ENCODE measurements at regions not wholly inside any gene's neighbourhood (a gene's known extent, or its start where the extent isn't known, plus 50 kb on each side); places are given as distances from the start of the nearest gene placed in this dataset.
"Not testable (repeated sequence)": the region's sequence is repeated elsewhere in the genome, so short reads cannot be mapped to it uniquely, and the experiment has no call there.

DNA sequence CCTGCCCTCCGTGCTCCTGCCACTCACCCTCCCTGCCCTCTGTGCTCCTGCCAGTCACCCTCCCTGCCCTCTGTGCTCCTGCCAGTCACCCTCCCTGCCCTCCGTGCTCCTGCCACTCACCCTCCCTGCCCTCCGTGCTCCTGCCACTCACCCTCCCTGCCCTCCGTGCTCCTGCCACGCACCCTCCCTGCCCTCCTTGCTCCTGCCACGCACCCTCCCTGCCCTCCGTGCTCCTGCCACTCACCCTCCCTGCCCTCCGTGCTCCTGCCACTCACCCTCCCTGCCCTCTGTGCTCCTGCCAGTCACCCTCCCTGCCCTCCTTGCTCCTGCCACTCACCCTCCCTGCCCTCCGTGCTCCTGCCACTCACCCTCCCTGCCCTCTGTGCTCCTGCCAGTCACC, 145.4 kb upstream of the ZNF469 start:
- H4K91ac ChIP-seq (ENCODE audit: low read length), result peak overlapping the region; percentile 91
- WGBS, result 86% methylated on average over 8 of the region's 9 CpGs
- H3K4ac ChIP-seq (ENCODE audit: low read depth in 1 of 2, low read length in 2 of 2), result peak overlapping the region; percentile 68 to 91

DNA sequence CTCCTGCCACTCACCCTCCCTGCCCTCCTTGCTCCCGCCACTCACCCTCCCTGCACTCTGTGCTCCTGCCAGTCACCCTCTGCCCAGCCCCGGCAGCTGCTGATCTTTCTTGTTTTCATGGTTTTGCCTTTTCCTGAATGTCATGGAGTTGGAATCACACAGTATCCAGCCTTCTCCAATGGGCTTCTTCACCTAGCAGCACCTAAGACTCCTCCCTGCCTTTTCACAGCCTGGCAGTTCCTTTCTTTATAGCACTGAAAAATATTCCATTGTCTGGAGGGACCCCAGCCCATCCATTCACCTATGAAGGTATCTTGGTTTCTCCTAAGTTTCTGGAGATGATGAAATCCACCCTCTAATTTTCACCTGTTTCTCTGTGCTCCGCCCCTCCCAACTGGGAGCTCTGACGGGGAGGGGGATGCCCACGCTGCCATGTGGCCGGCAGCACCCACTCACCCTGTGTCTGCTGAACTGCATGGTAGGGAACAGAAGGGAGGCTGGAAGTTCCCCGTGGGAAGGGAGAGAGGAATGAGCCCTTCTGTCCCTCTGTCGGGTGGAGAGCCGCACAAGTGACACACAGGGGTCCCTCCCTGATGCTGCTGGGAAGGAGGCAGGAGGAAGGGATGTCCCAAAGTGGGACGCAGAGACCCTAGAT, 144.9 kb upstream of the ZNF469 start:
- H3K27ac ChIP-seq (ENCODE audit: low read length, poor library complexity, severe bottlenecking), result peak overlapping the region; percentile 83
- not testable (repeated sequence) for H3K27me3 ChIP-seq (ENCODE audit: control insufficient read depth in 1 of 2, insufficient read depth in 1 of 2, low read length in 2 of 2); H2AFZ ChIP-seq (ENCODE audit: low read depth, low read length); H2BK5ac ChIP-seq (ENCODE audit: low read depth, low read length, poor library complexity, severe bottlenecking); H3K4me3 ChIP-seq (ENCODE audit: insufficient read depth in 1 of 2, low read depth in 1 of 2, low read length in 2 of 2); H3K4me2 ChIP-seq (ENCODE audit: low read length, poor library complexity, severe bottlenecking); H3K36me3 ChIP-seq (ENCODE audit: control insufficient read depth in 1 of 2, insufficient read depth in 2 of 2, low read depth in 1 of 2, low read length in 2 of 2); H3K79me1 ChIP-seq (replicated peaks; ENCODE audit: low read length, poor library complexity, severe bottlenecking); H3K9me3 ChIP-seq (ENCODE audit: control insufficient read depth, low read length); H3K23ac ChIP-seq (ENCODE audit: low read length in 2 of 2)
- WGBS, result 87% methylated on average over 7 of the region's 10 CpGs
- H2BK12ac ChIP-seq (ENCODE audit: low read length in 2 of 2), result peak overlapping the region; percentile 93 to 98
- DNase-seq, result peak; percentile 11
- H2BK120ac ChIP-seq (ENCODE audit: low read depth, low read length), result peak overlapping the region; percentile 97
- peak overlapping the region in 1 of 2 experiments; percentile 84 for H3K14ac ChIP-seq (ENCODE audit: low read length in 2 of 2)
- H2BK15ac ChIP-seq (ENCODE audit: low read depth, poor library complexity, severe bottlenecking), result peak overlapping the region; percentile 80
- H3K4me1 ChIP-seq (ENCODE audit: control insufficient read depth, insufficient read depth, low read depth, low read length), result peaks cover 33% of the 10 kb centered on the region
- H3K9ac ChIP-seq (ENCODE audit: low read length), result peak overlapping the region; percentile 69
- peak overlapping the region; percentile 75 to 91 for H3K4ac ChIP-seq (ENCODE audit: low read depth in 1 of 2, low read length in 2 of 2)
- H2AK5ac ChIP-seq (ENCODE audit: low read length, severe bottlenecking), result peak overlapping the region; percentile 66
- H4K91ac ChIP-seq (ENCODE audit: low read length), result peak overlapping the region; percentile 99
- H4K8ac ChIP-seq (ENCODE audit: low read length), result peak overlapping the region; percentile 82
- peak overlapping the region; percentile 93 to 94 for H3K18ac ChIP-seq (ENCODE audit: low read depth in 1 of 2, low read length in 2 of 2)

More for the DNA sequence above, 145.4 kb upstream of the ZNF469 start:
- H3K27me3 ChIP-seq (ENCODE audit: control insufficient read depth in 1 of 2, insufficient read depth in 1 of 2, low read length in 2 of 2); H2AK5ac ChIP-seq (ENCODE audit: low read length, severe bottlenecking); H3K9ac ChIP-seq (ENCODE audit: low read length); H3K36me3 ChIP-seq (ENCODE audit: control insufficient read depth in 1 of 2, insufficient read depth in 2 of 2, low read depth in 1 of 2, low read length in 2 of 2); H2AFZ ChIP-seq (ENCODE audit: low read depth, low read length); H3K4me3 ChIP-seq (ENCODE audit: insufficient read depth in 1 of 2, low read depth in 1 of 2, low read length in 2 of 2); H3K9me3 ChIP-seq (ENCODE audit: control insufficient read depth, low read length); H3K27ac ChIP-seq (ENCODE audit: low read length, poor library complexity, severe bottlenecking); H3K4me2 ChIP-seq (ENCODE audit: low read length, poor library complexity, severe bottlenecking); DNase-seq; H3K79me1 ChIP-seq (replicated peaks; ENCODE audit: low read length, poor library complexity, severe bottlenecking); H3K23ac ChIP-seq (ENCODE audit: low read length in 2 of 2); H2BK5ac ChIP-seq (ENCODE audit: low read depth, low read length, poor library complexity, severe bottlenecking): not testable (repeated sequence)
- H4K8ac ChIP-seq (ENCODE audit: low read length), result peak overlapping the region; percentile 62
- H2BK15ac ChIP-seq (ENCODE audit: low read depth, poor library complexity, severe bottlenecking), result peak overlapping the region; percentile 52
- H3K14ac ChIP-seq (ENCODE audit: low read length in 2 of 2), result peak overlapping the region in 1 of 2 experiments; percentile 90
- H3K4me1 ChIP-seq (ENCODE audit: control insufficient read depth, insufficient read depth, low read depth, low read length), result peaks cover 31% of the 10 kb centered on the region
- peak overlapping the region; percentile 93 to 96 for H2BK12ac ChIP-seq (ENCODE audit: low read length in 2 of 2)
- H2BK120ac ChIP-seq (ENCODE audit: low read depth, low read length), result peak overlapping the region; percentile 9
- H3K18ac ChIP-seq (ENCODE audit: low read depth in 1 of 2, low read length in 2 of 2), result peak overlapping the region; percentile 65 to 93

DNA sequence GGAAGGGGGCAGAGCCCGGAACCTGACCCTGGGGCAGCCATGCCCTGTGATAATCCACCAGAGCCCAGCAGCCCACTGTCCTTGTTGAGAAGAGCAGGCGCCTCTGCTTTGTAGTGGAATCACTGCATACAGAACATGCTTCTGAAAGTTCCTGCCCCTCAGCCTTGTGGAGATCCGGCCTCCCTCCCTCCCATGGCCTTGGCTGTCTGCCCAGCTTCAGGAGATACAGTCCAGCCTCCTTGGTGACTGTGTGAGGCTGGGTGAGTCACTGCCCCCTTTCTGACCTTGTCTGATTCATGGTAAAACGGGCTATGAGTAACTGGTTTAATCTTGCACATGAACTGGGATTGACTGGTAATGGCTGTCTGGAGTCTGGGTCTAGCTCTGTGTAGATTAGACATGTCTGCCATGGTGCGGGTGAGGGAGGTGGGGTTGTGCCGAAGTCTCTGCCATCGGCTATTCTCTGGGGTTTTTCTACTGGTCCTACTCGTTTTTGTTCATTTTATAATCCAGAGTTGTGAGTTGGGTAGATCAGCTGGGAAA, 144.0 kb upstream of the ZNF469 start:
- H3K27ac ChIP-seq (ENCODE audit: low read length, poor library complexity, severe bottlenecking), result peak overlapping the region; percentile 83
- not testable (repeated sequence) for H3K9me3 ChIP-seq (ENCODE audit: control insufficient read depth, low read length)

DNA sequence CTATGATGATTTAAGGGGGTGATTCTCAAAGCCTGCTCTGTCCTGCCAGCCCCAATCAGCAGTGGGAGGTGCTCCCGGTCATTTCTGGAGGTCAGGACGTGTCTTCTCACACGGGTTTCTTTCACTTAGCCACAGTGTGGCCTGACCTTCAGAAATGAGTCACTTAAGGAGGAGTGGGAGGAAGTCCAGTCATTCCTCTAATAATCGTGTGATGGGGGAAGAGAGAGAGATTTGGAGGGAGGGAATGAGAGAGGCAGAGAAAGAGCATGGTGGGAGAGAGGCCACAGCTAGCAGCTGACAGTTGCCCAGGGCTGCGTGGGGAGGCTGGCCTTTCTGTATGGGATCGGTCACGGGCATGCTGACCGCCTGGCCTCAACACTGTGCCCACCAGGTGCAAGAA, 142.6 kb upstream of the ZNF469 start:
- H3K4me2 ChIP-seq (ENCODE audit: low read length, poor library complexity, severe bottlenecking); H2AFZ ChIP-seq (ENCODE audit: low read depth, low read length); H3K79me1 ChIP-seq (replicated peaks; ENCODE audit: low read length, poor library complexity, severe bottlenecking); H3K4me3 ChIP-seq (ENCODE audit: insufficient read depth in 1 of 2, low read depth in 1 of 2, low read length in 2 of 2); H2BK15ac ChIP-seq (ENCODE audit: low read depth, poor library complexity, severe bottlenecking); H3K27ac ChIP-seq (ENCODE audit: low read length, poor library complexity, severe bottlenecking); H3K23ac ChIP-seq (ENCODE audit: low read length in 2 of 2); H3K14ac ChIP-seq (ENCODE audit: low read length in 2 of 2); H2BK120ac ChIP-seq (ENCODE audit: low read depth, low read length); H3K27me3 ChIP-seq (ENCODE audit: control insufficient read depth in 1 of 2, insufficient read depth in 1 of 2, low read length in 2 of 2); H2AK5ac ChIP-seq (ENCODE audit: low read length, severe bottlenecking); H3K36me3 ChIP-seq (ENCODE audit: control insufficient read depth in 1 of 2, insufficient read depth in 2 of 2, low read depth in 1 of 2, low read length in 2 of 2); H3K9me3 ChIP-seq (ENCODE audit: control insufficient read depth, low read length); H3K9ac ChIP-seq (ENCODE audit: low read length); H2BK5ac ChIP-seq (ENCODE audit: low read depth, low read length, poor library complexity, severe bottlenecking): not testable (repeated sequence)
- Histone ChIP-seq H3K18ac (ENCODE audit: low read depth in 1 of 2, low read length in 2 of 2) (peak overlapping the region in 1 of 2 experiments; percentile 84), H3K4ac (ENCODE audit: low read depth in 1 of 2, low read length in 2 of 2) (peak overlapping the region in 1 of 2 experiments; percentile 67), H3K4me1 (ENCODE audit: control insufficient read depth, insufficient read depth, low read depth, low read length) (peaks cover 40% of the 10 kb centered on the region), H4K8ac (ENCODE audit: low read length) (peak overlapping the region; percentile 69), H4K91ac (ENCODE audit: low read length) (peak overlapping the region; percentile 100), H2BK12ac (ENCODE audit: low read length in 2 of 2) (peak overlapping the region; percentile 95 to 96)
- 0% methylated on average over 3 of the region's 8 CpGs for WGBS
- DNase-seq, result peak; percentile 97

More for the DNA sequence above, 144.0 kb upstream of the ZNF469 start:
- peaks cover 38% of the 10 kb centered on the region for H3K4me1 ChIP-seq (ENCODE audit: control insufficient read depth, insufficient read depth, low read depth, low read length)
- not testable (repeated sequence) for H3K79me1 ChIP-seq (replicated peaks; ENCODE audit: low read length, poor library complexity, severe bottlenecking); H3K18ac ChIP-seq (ENCODE audit: low read depth in 1 of 2, low read length in 2 of 2); H4K91ac ChIP-seq (ENCODE audit: low read length); H3K36me3 ChIP-seq (ENCODE audit: control insufficient read depth in 1 of 2, insufficient read depth in 2 of 2, low read depth in 1 of 2, low read length in 2 of 2); H3K23ac ChIP-seq (ENCODE audit: low read length in 2 of 2); H4K8ac ChIP-seq (ENCODE audit: low read length); H3K4ac ChIP-seq (ENCODE audit: low read depth in 1 of 2, low read length in 2 of 2); H2AK5ac ChIP-seq (ENCODE audit: low read length, severe bottlenecking); H3K27me3 ChIP-seq (ENCODE audit: control insufficient read depth in 1 of 2, insufficient read depth in 1 of 2, low read length in 2 of 2); H3K14ac ChIP-seq (ENCODE audit: low read length in 2 of 2); H2BK15ac ChIP-seq (ENCODE audit: low read depth, poor library complexity, severe bottlenecking); H2AFZ ChIP-seq (ENCODE audit: low read depth, low read length); H3K4me3 ChIP-seq (ENCODE audit: insufficient read depth in 1 of 2, low read depth in 1 of 2, low read length in 2 of 2); H3K4me2 ChIP-seq (ENCODE audit: low read length, poor library complexity, severe bottlenecking); H2BK120ac ChIP-seq (ENCODE audit: low read depth, low read length); H2BK12ac ChIP-seq (ENCODE audit: low read length in 2 of 2)
- H3K9ac ChIP-seq (ENCODE audit: low read length), result peak overlapping the region; percentile 69
- peak overlapping the region; percentile 66 for H2BK5ac ChIP-seq (ENCODE audit: low read depth, low read length, poor library complexity, severe bottlenecking)
- peak; percentile 99 for DNase-seq
- 7% methylated on average over 2 of the region's 8 CpGs for whole genome bisulfite sequencing
